Vagina (tissue), 2 donors: ENCODE measurements at regions not wholly inside any gene's neighbourhood (a gene's known extent, or its start where the extent isn't known, plus 50 kb on each side); places are given as distances from the start of the nearest gene placed in this dataset.

ENCODE experiments used
- DNase-seq, 2 donors: peaks; one replicate each; pipeline ENCODE4 v3.0.0-alpha.2; 2017; ENCODE audit errors: extremely low spot score in 2 of 2
- H3K27ac ChIP-seq: fragments of 200-600 bp; sonication (generic); one replicate; pipeline ENCODE4 v1.5.1; 2019
- H3K27me3 ChIP-seq: fragments of 200-600 bp; sonication (generic); one replicate; pipeline ENCODE4 v1.5.1; 2019
- H3K36me3 ChIP-seq, 2 donors: fragments of 200-600 bp; sonication (generic); one replicate each; pipeline ENCODE4 v1.5.1; 2017 to 2019
- H3K4me1 ChIP-seq: fragments of 200-600 bp; sonication (generic); one replicate; pipeline ENCODE4 v1.5.1; 2019
- H3K4me3 ChIP-seq, 2 donors: fragments of 200-600 bp; sonication (generic); 1 replicate in 1 of 2; 2 replicates in 1 of 2; pipeline ENCODE4 v1.5.1; 2016 to 2019
- H3K9me3 ChIP-seq: fragments of 200-600 bp; sonication (generic); one replicate; pipeline ENCODE4 v1.5.1; 2019
- POLR2A ChIP-seq, 2 donors: fragments of 450-650 bp; IDR thresholded peaks; one replicate each; pipeline ENCODE4 v1.6.1; 2017; ENCODE audit warnings: antibody characterized with exemption in 2 of 2, mild to moderate bottlenecking in 2 of 2, moderate library complexity in 2 of 2
- POLR2AphosphoS5 ChIP-seq, 2 donors: sonication (generic); formaldehyde crosslinking; IDR thresholded peaks; one replicate each; pipeline ENCODE4 v1.9.0; 2017; ENCODE audit warnings: antibody characterized with exemption in 2 of 2, mild to moderate bottlenecking in 2 of 2, low read depth in 1 of 2; ENCODE audit not compliant: insufficient read depth in 1 of 2
- intact Hi-C: fragments of 100-400 bp; cut with DNase I; formaldehyde crosslinking; loops from one replicate; pipeline ENCODE4 v1.15.1; 2023
- TF ChIP-seq, protein P1 (sequence below), 3 experiments: fragments of 450-650 bp in 2 of 3; fragments of 200-600 bp in 1 of 3; sonication (generic) in 1 of 3; IDR thresholded peaks; one replicate each; pipeline ENCODE4 v1.5.1; 2017 to 2019; ENCODE audit warnings: antibody characterized with exemption in 3 of 3, mild to moderate bottlenecking in 2 of 3, moderate library complexity in 2 of 3

DNA sequence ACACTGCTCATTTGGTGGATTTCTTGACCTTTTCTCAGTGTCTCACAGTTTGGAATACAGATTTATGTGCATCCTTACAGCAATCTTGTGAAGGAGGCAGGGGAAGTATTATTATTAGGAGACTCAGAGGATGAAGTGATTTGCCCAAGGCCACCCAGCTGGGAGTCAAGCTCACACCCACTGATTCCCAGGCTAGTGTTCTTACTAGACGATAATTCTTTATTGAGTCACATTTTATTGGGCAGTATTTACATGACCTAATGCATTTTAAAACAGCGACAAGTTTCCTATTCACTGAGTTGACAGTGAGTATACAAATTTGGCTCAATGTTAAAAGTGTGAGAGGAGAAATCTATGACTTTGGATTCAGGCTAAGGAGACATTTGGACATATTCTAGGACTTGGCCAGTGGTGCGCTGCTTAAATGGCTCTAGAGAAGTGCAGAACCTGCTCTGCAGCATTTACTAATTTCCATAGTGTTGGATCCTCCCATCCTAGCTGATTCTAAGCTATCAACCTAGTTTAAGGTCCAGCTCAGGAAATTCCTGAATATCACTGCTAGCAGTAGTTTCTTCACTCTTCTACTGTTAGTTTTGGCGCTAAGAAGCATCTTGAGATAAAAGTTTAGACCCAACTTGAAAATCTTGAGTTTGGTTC lies 199.3 kb downstream of the MTX2 start:
- no peaks in the 10 kb centered on the region for H3K9me3 ChIP-seq
- DNase-seq = no peak
- H3K27ac ChIP-seq = no peak overlapping the region
- H3K4me3 ChIP-seq = no peak overlapping the region
- intact Hi-C loops = no loop called here
- H3K27me3 ChIP-seq = no peaks in the 10 kb centered on the region
- H3K36me3 ChIP-seq = no peaks in the 10 kb centered on the region
- TF ChIP-seq POLR2AphosphoS5 (IDR thresholded peaks at IDR 0.05; ENCODE audit: insufficient read depth in 1 of 2, low read depth in 1 of 2) (no peak), POLR2A (IDR thresholded peaks at IDR 0.05) (no peak)
- TF ChIP-seq, protein P1, sequence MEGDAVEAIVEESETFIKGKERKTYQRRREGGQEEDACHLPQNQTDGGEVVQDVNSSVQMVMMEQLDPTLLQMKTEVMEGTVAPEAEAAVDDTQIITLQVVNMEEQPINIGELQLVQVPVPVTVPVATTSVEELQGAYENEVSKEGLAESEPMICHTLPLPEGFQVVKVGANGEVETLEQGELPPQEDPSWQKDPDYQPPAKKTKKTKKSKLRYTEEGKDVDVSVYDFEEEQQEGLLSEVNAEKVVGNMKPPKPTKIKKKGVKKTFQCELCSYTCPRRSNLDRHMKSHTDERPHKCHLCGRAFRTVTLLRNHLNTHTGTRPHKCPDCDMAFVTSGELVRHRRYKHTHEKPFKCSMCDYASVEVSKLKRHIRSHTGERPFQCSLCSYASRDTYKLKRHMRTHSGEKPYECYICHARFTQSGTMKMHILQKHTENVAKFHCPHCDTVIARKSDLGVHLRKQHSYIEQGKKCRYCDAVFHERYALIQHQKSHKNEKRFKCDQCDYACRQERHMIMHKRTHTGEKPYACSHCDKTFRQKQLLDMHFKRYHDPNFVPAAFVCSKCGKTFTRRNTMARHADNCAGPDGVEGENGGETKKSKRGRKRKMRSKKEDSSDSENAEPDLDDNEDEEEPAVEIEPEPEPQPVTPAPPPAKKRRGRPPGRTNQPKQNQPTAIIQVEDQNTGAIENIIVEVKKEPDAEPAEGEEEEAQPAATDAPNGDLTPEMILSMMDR (IDR thresholded peaks at IDR 0.05) = no peak
- H3K4me1 ChIP-seq = no peaks in the 10 kb centered on the region

DNA sequence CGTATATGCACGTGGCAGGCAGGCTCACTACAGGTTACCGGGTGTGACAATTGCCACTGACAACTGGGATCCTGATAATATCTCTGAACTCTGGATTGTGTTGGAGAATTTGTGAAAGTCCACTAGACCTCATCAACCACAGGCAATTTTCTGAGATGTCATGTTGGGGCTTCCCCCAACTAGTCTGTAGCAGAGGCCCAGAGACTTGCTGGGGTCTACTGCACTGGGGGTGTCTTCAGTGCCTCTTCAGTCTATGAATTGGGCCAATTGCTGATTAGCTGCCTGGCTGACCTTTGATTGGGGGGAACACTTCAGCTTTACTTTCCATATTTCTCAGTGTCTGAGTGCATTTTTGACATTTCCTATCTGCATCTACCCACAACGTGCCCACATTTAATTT lies 201.5 kb downstream of the MTX2 start:
- Histone ChIP-seq H3K27me3 (no peaks in the 10 kb centered on the region), H3K36me3 (no peaks in the 10 kb centered on the region), H3K9me3 (no peaks in the 10 kb centered on the region), H3K4me1 (no peaks in the 10 kb centered on the region), H3K27ac (no peak overlapping the region), H3K4me3 (no peak overlapping the region)
- TF ChIP-seq POLR2AphosphoS5 (IDR thresholded peaks at IDR 0.05; ENCODE audit: insufficient read depth in 1 of 2, low read depth in 1 of 2) = no peak
- TF ChIP-seq, protein P1 (IDR thresholded peaks at IDR 0.05) = no peak
- TF ChIP-seq POLR2A (IDR thresholded peaks at IDR 0.05) = no peak
- no peak for DNase-seq
- intact Hi-C loops = no loop called here

- H3K36me3 ChIP-seq = no peaks in the 10 kb centered on the region
- intact Hi-C loops = no loop called here
- H3K27ac ChIP-seq = no peak overlapping the region
- H3K4me3 ChIP-seq = no peak overlapping the region
- TF ChIP-seq, protein P1 (IDR thresholded peaks at IDR 0.05) = no peak
- TF ChIP-seq POLR2AphosphoS5 (IDR thresholded peaks at IDR 0.05; ENCODE audit: insufficient read depth in 1 of 2, low read depth in 1 of 2) (no peak), POLR2A (IDR thresholded peaks at IDR 0.05) (no peak)
- no peaks in the 10 kb centered on the region for H3K4me1 ChIP-seq
- no peak for DNase-seq
- H3K9me3 ChIP-seq = no peaks in the 10 kb centered on the region
- no peaks in the 10 kb centered on the region for H3K27me3 ChIP-seq
Observed at GRCh38 chr2:176471949-176472348, 202.7 kb downstream of the MTX2 start.

DNA sequence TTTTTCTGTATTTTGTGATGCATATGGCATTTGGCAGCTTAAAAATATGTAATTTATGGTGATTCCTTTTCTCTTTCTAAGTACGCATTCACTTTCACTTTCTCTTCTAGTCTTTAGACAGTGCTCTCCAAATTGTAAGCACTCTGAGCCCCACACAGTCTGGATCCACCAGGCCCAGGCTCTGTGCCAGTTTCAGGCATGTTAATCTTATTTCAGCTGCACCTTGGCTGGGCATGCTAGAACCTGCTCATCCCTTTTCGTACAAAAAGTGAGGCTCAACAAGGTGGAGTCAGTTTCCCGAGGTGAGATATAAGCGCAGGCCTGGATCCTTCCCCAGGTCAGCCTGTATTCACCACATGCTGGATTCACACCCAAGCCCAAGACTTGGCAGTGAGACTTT lies 203.9 kb downstream of the MTX2 start:
- peak overlapping the region in 1 of 2 donors; percentile 2 for H3K4me3 ChIP-seq
- H3K27me3 ChIP-seq = no peaks in the 10 kb centered on the region
- intact Hi-C loops = no loop called here
- H3K4me1 ChIP-seq = no peaks in the 10 kb centered on the region
- DNase-seq = no peak
- no peak overlapping the region for H3K27ac ChIP-seq
- H3K9me3 ChIP-seq = no peaks in the 10 kb centered on the region
- TF ChIP-seq POLR2AphosphoS5 (IDR thresholded peaks at IDR 0.05; ENCODE audit: insufficient read depth in 1 of 2, low read depth in 1 of 2) (peak in 1 of 2 donors; percentile 40), POLR2A (IDR thresholded peaks at IDR 0.05) (no peak)
- H3K36me3 ChIP-seq = no peaks in the 10 kb centered on the region

DNA sequence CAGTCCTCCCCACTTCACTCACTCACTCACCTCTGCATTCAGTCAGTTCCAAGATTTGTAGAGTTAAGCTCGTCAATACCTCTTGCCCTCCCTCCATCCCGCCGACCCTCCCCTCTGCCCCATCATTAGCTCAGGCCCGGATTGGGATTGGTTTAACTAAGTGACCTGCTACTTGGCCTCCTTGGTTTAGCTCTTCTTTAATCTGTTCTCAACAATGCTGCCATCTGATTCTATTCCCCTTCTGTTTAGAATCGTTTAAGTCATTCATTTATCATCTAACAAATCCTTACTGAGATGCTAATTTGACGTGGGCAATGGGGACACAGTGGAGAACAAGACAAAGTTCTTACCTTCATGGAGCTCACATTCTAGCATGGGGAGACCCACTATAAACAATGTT lies 204.6 kb downstream of the MTX2 start:
- TF ChIP-seq POLR2A (IDR thresholded peaks at IDR 0.05) (no peak), POLR2AphosphoS5 (IDR thresholded peaks at IDR 0.05; ENCODE audit: insufficient read depth in 1 of 2, low read depth in 1 of 2) (no peak)
- TF ChIP-seq, protein P1 (IDR thresholded peaks at IDR 0.05) = no peak
- intact Hi-C loops = no loop called here
- no peaks in the 10 kb centered on the region for H3K9me3 ChIP-seq

More for the DNA sequence above, 204.6 kb downstream of the MTX2 start:
- Histone ChIP-seq H3K27me3 (no peaks in the 10 kb centered on the region), H3K36me3 (no peaks in the 10 kb centered on the region), H3K4me3 (no peak overlapping the region), H3K27ac (no peak overlapping the region), H3K4me1 (no peaks in the 10 kb centered on the region)
- no peak for DNase-seq
